ENCODE measurements at regions not wholly inside any gene's neighbourhood (a gene's known extent, or its start where the extent isn't known, plus 50 kb on each side); places are given as distances from the start of the nearest gene placed in this dataset.

DNA sequence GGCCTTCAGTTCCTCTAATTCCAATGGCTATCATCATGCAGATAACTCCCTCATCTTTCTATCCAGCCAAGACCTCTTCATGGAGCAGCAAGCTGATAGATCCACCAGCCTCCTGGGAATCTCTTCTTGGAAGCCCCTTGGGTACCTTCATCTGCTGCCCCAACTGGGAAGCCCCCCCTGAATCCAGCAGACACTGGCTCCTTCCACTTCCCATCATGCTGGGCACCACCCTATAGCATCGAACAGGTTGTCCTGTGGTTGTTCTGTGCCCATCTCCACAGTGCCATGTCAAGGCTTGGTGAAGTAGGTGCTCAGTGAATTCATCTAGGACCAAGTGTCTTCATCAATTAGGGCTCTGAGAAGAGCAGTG, 410.4 kb upstream of the KLF4 start:
- TF ChIP-seq POLR2A (IDR thresholded peaks at IDR 0.05; ENCODE audit: extremely low read depth, insufficient read length) (no peak), CTCF (IDR thresholded peaks at IDR 0.05; ENCODE audit: low read depth, low read length) (no peak)
